ENCODE measurements at regions not wholly inside any gene's neighbourhood (a gene's known extent, or its start where the extent isn't known, plus 50 kb on each side); places are given as distances from the start of the nearest gene placed in this dataset.

DNA sequence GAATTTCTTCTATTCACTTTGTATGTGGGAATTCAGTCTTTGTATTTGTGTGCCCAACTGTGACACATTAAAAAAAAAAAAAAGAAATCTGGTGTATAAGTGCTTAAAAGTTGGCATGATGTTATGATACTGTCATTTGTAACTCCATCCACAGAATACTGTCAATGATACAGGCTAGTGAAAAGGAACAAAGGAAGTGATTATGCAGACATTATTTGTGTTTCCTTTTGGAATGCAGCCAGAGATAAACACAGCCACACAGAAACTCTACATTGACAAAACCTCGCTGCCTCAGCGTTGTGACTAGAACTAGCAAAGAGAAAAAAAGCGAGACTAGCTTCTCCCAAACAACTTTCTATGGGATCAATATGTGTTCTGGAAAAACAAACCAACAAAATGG, 519.2 kb upstream of the AGTR1 start:
- no peak overlapping the region for H3K4me3 ChIP-seq
- H3K27ac ChIP-seq = no peak overlapping the region

DNA sequence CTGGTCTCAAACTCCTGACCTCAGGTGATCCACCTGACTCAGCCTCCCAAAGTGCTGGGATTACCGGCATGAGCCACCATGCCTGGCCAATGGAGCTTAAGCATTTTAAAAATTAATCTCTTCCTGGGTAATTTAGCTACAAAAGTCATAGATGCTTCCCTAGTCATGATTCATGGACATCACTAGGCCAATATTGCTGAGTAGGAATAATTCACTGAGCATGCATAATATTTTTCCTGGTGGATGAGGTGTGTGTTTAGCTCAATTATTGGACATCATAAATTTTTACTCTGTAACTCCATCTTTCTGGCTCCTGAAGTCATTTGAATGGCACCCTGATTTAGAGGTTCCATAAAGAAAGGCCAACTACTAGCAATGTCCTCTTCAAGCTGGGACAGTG, 512.9 kb upstream of the AGTR1 start:
- Histone ChIP-seq H3K27ac (no peak overlapping the region), H3K4me3 (no peak overlapping the region)

DNA sequence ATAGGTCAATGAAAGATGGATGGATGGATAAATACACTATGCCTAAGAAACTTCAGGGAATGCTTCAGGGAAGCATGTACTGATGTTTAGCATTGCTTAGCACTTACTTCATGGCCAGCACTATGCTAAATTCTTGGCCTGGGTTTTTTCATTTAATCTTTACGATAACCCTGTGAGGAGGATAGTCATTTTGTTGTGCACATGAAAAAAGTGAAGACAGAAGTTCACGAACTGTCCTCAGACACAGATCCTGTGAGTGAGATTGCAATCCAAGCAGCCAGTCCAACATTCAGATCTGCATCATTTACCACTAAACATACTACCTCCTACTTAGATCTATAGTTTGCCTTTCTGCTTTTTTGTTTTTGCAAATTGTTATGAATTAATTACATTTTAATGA, 510.8 kb upstream of the AGTR1 start:
- Histone ChIP-seq H3K27ac (no peak overlapping the region), H3K4me3 (no peak overlapping the region)

DNA sequence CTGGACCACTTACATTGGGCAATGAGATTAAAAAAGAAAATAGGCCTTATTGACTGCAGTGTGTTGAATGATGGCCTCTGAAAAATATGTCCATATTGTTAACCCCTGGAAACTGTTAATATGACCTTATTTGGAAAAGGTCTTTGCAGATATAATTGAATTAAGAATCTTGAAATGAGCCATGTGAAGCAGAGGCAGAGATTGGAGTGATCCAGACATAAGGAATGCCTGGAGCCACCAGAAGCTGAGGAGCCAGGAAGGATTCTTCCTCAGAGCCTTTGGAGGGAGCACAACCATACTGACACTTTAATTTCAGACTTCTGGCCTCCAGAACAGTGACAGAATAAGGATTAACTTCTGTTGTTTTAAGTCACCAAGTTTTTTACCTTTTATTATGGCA, 510.4 kb upstream of the AGTR1 start:
- H3K4me3 ChIP-seq = no peak overlapping the region
- H3K27ac ChIP-seq = no peak overlapping the region

DNA sequence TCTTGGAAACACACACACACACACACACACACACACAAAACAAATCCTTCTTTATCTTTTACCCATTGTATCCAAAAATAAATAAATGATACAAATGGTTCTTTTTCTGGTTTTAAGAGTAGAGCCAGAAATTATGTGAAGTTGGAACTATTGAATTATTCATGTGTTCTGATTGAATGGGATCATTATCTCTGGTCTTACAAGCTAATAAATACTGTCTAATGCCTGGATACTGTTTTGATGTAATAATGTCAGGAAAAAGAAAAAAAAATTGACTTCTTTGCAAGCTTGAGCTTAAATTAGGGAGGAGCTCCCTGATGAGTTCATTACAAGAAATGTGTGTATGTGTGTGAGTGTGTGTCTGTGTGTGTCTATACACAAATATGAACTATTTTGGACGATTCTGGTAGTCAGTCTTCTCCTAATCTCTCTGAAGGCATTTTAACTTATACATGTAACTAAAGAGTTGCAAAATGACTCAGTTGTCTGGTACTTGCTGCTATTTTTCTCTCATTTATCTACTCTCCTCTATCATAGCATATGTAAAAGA, 507.2 kb upstream of the AGTR1 start:
- Histone ChIP-seq H3K4me3 (no peak overlapping the region), H3K27ac (no peak overlapping the region)

DNA sequence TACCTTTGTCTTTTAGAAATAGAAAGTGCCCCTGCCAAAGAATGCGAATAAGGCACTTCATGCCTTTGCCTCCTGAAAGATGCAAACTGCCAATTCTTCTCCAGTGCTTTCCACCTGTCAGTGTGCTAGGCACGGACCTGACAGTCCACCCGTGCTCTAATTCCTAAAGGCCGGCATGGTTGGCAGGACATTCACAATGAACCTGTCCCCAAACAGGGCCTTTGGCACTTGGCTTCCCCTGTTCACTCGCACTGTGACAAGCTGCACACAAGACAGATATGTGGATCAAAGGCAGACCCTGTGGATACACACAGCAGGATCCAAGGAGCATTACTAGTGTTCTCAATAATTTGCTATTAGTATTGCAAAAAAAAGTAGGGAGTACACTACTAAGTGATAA, 505.7 kb upstream of the AGTR1 start:
- H3K4me3 ChIP-seq = no peak overlapping the region
- no peak overlapping the region for H3K27ac ChIP-seq

DNA sequence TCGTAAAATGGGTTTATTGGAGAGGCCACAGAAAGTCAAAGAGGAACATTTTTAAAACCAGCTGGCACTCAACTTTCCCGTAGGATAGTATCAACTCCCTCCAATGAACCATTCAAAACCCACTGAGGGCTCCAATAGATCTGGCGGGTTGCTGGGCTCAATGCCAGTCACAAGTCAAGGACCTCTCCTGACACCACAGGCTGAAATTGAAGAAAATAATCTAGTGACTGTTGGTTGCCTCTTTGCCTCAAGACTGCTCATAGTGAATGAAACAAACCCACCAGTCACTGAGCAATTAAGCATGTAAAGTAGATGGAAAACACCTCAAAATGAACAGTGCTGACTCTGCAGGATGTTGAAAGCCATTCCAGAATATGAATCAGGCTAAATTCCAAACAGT, 500.6 kb upstream of the AGTR1 start:
- no peak overlapping the region for H3K4me3 ChIP-seq

DNA sequence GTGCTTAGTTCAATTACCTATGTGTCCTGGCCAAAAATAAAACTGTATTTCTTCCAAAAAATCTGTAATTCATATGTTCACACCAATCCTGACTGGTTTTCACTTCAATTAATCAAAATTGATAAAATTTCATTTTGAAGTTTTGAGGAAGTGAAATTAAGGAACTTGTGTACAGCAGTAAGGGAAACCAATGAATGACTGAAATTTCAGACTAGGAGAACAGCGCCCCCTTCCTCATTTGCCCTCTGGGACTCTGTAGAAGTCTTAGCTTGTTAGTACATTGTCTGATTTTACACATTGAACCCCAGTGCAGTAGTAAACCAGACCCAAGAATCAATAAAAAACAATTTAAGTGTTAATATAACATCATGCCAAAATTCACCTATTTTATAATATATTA, 495.3 kb upstream of the AGTR1 start:
- no peak overlapping the region for H3K27ac ChIP-seq
- no peak overlapping the region for H3K4me3 ChIP-seq

More for the DNA sequence above, 500.6 kb upstream of the AGTR1 start:
- H3K27ac ChIP-seq = no peak overlapping the region

DNA sequence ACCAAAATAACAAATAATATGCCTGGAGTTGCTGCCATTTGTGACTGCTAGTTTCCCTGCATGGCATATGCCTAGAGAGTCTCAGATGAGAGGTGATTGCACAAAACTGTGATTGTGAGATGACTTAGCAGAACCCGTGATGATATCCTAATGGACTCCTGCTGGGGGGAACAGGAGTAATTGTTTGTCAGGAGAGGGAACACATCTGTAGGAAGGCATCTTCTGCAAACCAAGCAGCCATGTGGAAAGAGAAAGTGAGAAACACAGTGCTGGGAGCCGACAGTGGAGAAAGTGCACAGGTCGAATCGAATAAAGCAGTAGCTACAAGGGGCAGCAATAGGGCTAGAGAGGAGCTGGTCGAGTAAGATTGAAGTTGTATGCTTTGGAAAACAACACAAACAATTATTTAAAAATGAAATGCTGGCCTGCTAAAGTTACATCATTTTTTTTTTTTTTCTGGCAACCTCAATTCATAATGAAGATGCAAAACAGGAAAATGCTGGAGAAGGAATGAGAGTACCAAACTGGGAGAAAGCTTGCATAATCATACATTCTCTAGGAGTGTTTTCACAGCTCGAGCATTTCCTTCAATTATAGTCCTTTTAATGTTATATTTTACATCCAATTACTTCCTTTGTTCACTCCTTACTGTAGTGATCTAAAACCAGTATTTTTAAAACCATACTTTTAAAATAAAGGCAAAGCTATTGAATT, 494.2 kb upstream of the AGTR1 start:
- H3K4me3 ChIP-seq = no peak overlapping the region
- no peak overlapping the region for H3K27ac ChIP-seq

DNA sequence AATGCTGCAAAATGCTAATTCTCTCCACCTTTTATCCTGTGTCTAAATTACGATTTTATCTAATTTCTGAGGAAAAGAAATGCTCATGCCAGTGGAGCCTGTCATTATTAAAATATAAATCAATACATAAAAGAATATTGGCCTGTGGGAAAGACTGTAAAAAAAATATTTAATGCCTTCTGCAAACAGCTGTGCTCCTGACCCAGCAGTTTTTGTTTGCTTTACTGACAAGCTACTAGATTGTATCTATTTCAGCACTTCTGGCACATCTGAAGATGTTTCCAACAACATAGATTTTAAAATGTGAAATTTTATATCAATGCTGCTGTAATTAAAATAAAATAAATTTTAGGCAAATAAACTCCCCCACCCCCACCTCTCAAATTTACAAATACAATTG, 493.6 kb upstream of the AGTR1 start:
- no peak overlapping the region for H3K27ac ChIP-seq

DNA sequence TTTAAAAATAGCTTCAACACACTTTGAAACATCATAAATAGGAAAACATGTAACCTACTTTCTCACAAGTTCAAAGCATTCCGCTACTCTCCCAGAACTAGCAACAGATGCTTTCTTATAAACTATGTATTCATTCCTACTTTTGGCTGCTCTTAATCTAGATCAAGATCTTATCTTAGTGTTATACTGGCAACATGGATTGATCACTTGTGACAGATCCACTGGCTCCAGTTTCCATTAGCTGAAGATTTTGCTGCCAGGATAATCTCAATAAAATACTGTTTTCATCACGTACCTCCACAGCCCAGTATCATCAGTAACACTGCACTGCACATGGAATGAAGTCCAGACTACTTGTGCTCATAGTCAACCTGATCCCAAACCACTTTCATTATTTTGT, 491.7 kb upstream of the AGTR1 start:
- no peak overlapping the region for H3K27ac ChIP-seq
- no peak overlapping the region for H3K4me3 ChIP-seq

More for the DNA sequence above, 493.6 kb upstream of the AGTR1 start:
- no peak overlapping the region for H3K4me3 ChIP-seq

DNA sequence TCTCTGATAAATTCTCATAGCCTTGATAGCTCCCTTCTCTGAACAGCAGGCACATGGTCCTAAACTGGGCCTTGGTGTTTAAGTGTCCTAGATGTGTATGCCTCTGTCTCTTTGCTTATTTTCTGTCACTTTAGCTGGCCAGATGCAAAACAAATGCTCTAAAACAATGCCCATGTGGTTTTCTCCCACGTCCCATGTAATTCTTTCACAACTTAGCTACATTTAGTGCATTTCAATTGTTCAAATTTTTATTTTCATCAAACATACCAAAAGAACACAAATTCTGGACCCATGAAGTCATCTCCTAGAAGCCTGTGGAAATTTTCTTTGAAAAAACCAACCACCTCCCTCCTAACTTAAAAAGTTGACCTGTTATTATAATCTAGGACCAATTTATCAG, 491.3 kb upstream of the AGTR1 start:
- Histone ChIP-seq H3K4me3 (no peak overlapping the region), H3K27ac (no peak overlapping the region)

DNA sequence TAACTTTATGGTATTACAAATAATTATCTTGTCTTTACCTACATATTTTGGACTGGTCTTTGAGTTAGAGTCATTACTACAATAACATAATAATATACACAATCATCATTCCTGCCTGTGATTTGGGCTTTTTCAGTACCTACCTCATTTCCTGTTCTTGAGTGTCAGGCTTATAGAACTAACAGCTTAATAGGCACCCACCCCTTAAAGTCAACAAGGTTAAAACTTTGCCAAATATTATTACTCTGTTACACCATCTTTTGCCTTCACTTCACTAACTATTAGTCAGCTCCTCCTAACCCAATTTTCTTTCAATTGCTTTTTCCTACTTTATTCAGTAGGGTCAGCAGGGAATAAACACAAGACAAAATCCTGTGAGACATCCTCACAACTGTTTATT, 488.7 kb upstream of the AGTR1 start:
- H3K4me3 ChIP-seq = no peak overlapping the region
- no peak overlapping the region for H3K27ac ChIP-seq

DNA sequence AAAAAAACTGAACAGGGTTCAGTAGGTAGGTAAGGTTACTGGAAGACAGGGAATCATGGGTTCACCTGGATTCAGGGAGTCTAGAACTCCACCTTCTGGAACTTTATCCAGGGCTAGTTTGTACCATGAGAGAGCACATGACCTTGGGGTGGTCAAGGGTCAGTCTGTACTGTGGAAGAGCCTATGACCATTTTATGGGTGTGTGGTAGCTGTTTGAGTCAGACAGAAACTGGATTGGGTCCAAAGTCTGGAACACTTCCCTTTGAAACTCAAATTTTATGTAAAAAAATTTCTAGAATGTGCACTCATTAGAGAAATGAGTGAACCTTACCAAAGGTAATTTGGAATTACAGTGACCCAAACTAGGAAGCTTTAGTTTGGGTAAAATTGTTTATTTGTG, 486.0 kb upstream of the AGTR1 start:
- no peak overlapping the region for H3K4me3 ChIP-seq
- H3K27ac ChIP-seq = no peak overlapping the region

DNA sequence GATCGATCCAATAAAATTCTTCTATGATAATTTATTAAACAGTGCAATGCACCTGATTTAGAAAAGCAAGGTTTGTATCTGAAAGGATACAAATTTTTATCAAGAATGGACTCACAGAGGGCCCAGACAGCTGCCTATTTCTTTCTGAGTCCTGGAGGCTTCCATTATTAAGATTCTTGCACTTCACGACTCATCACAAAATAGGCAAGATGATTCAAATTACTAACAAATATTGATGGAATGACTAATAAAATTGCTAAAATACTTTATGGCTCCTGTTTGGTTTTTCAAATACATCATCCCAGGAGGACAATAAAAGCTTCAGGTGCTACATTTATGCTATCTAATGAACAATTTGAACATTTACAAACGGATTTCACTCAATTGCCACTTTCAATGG, 483.0 kb upstream of the AGTR1 start:
- H3K27ac ChIP-seq = no peak overlapping the region
- no peak overlapping the region for H3K4me3 ChIP-seq

DNA sequence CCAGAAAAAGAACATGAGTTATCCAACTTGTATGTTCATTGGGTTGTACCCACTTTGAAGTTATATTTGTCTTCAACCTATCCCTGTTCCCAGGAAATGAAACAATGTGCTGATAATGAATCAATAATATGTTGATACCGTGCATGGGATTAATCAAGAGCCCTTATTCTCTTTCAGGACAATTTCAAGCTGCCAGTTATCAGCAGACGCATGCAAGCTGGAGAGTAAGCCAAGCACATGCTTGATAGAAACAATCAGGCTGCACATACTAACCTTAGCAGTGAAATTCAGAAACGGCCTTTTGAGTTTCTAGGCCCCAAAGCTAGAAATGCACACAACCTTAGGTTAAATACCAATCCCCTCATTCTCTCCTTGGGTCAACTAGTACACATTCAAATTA, 480.4 kb upstream of the AGTR1 start:
- Histone ChIP-seq H3K4me3 (no peak overlapping the region), H3K27ac (no peak overlapping the region)

DNA sequence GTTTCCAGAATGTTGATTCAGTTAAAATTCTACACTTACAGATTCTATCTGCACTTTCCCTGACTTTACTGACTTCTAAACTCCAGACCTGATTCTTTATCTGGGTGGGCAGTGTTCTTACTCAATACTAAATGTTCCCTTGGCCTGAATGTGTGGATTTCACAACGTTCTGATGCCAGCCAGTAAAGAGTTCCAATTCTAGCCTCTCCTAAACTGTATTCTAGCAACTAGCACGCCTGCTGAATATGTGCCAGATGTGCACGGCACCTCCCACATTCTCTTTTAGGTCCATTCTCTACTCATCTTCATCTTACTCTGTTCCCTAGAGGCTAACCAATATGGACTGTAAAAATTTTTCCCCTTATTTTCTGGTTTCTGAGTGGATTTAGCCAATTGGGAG, 479.5 kb upstream of the AGTR1 start:
- Histone ChIP-seq H3K4me3 (no peak overlapping the region), H3K27ac (no peak overlapping the region)

DNA sequence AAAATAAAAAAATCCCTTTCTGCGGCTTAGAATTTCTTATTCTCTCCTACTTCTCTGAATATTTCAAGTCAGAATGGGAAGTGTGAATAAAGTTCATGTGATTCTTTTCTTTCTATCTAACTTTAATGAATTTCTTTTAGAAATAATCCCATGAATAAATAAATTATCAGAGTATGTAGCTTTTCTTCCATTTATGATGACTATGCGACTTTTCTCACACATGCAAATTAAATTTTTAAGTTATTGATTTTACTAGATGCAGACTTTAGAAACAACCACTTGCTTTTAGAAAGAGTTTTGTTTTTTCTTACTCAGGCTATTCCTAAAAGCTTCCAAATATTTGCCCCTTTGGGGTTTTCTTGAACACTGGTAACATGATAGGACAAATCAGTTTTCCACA, 477.7 kb upstream of the AGTR1 start:
- Histone ChIP-seq H3K4me3 (no peak overlapping the region), H3K27ac (no peak overlapping the region)

DNA sequence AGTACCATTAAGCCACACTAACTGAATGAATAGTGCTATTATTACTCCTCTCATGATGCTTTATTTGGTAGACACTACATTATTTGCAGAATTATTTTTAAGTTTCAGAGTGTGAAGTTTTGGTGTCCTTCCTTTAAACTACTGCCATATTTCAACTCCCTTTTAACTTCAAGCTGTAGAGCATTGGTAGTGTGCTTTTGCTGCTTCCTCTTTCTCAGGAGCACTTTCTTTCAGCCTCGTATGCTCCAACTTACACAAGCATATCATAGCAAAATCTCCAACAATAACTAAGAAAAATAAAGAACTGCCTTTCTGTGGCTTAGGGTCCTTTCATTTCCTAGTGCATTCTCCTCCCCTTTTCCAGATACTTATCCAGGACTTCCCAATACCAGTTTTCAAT, 476.4 kb upstream of the AGTR1 start:
- Histone ChIP-seq H3K4me3 (no peak overlapping the region), H3K27ac (no peak overlapping the region)

DNA sequence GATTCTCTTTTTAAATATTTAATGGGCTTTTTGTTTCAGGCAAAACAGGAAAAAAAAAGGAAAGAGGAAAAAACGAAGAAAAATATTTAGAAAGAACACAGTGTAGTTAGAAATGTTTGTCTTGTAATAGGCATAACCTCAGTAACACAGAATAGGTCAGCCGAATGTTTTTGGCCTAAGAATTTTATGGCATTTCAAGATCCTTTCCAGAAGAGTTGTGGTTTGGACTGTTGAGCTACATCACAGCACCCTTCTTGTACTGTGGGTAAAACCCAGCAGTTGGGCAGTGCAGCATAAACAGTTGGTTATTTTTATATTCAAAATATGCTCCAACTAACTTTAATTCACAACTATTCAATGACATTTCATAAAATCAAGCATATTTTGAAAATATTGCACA, 474.4 kb upstream of the AGTR1 start:
- Histone ChIP-seq H3K27ac (no peak overlapping the region), H3K4me3 (no peak overlapping the region)

DNA sequence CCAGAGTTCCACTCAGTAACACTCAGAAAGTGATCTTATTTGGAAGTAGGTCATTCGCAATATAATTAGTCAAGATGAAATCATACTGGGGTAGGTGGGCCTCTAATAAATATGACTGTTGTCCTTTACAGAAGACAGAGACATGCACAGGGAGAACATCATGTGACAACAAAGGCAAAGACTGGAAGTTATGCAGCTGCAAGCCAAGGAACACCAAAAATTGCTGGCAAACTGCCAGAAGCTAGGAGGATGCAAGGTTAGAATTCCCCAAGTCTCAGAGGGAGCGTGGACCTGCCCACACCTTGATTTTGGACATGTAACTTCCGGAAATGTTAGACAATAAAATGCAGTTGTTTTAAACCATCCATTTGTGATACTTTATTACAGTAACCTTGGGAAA, 471.5 kb upstream of the AGTR1 start:
- no peak overlapping the region for H3K4me3 ChIP-seq
- no peak overlapping the region for H3K27ac ChIP-seq

DNA sequence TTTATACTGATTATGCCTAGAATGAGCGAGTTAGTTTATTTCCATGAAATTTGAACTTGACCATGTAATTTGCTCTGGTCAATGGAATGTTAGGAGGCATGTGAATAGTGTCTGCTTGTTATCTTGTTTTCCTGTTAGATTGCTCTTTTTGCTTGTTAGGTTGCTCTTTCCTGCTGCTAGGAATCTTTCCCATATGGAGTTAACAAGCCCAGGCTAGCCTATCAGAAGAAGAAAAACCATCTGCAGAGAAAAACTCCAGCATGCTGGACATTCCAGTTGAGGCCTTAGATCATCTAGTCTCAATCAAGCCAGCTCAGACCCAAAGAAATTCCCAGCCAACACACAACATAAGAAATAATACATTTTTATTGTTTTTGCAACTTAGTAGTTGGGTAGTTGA, 470.2 kb upstream of the AGTR1 start:
- Histone ChIP-seq H3K4me3 (no peak overlapping the region), H3K27ac (no peak overlapping the region)
